ENCODE measurements at regions not wholly inside any gene's neighbourhood (a gene's known extent, or its start where the extent isn't known, plus 50 kb on each side); places are given as distances from the start of the nearest gene placed in this dataset.

- TF ChIP-seq EZH2phosphoT487 (IDR thresholded peaks at IDR 0.05; ENCODE audit: insufficient read depth, low read depth): no peak
- TF ChIP-seq EZH2 (IDR thresholded peaks at IDR 0.05; ENCODE audit: insufficient read depth, poor library complexity, severe bottlenecking): no peak
Measured at GRCh38 chr3:152213938-152214337, 54.8 kb upstream of the MBNL1 start.

Measured in GM23248 (cell line).